H1 (cell line): ENCODE measurements at regions not wholly inside any gene's neighbourhood (a gene's known extent, or its start where the extent isn't known, plus 50 kb on each side); places are given as distances from the start of the nearest gene placed in this dataset.

Experiments used
- CTCF ChIA-PET: fragments of 300-600 bp; sonication (Branson Sonifier 250); formaldehyde crosslinking; loops from one replicate; lab custom pipeline; 2021; ENCODE audit not compliant: partially characterized antibody; lab: Charles Lee
- POLR2A ChIA-PET: fragments of 300-600 bp; sonication (Branson Sonifier 250); formaldehyde crosslinking; loops from one replicate; lab custom pipeline; 2021; ENCODE audit warnings: inconsistent platforms; ENCODE audit not compliant: partially characterized antibody; lab: Charles Lee
- DNase-seq, 2 experiments: peaks; one replicate each; pipeline versions ENCODE4 v3.0.0 to v3.0.0-alpha.2; 2010 to 2022; ENCODE audit warnings: low spot score in 2 of 2, low read depth in 1 of 2, mixed read lengths in 1 of 2
- FAIRE-seq: peaks from 2 replicates; lab custom pipeline; 2011; peaks lifted over from hg19 to GRCh38; lab: Jason Lieb, UNC
- H2AFZ ChIP-seq: 2 replicates; pipeline ENCODE4 v1.8.1; 2012; ENCODE audit warnings: low read length, inconsistent platforms
- H2AK5ac ChIP-seq: 2 replicates; pipeline ENCODE4 v1.6.1; 2013; ENCODE audit warnings: low read depth, low read length
- H2BK120ac ChIP-seq: replicated peaks from 2 replicates; pipeline ENCODE3; 2013; ENCODE audit warnings: low read depth, low read length, inconsistent platforms
- H2BK12ac ChIP-seq: 2 replicates; pipeline ENCODE4 v1.6.1; 2013; ENCODE audit warnings: low read depth, low read length
- H2BK15ac ChIP-seq: 2 replicates; pipeline ENCODE4 v1.6.1; 2013; ENCODE audit warnings: low read length
- H2BK20ac ChIP-seq: 2 replicates; pipeline ENCODE4 v1.6.1; 2013; ENCODE audit warnings: low read length
- H2BK5ac ChIP-seq: 2 replicates; pipeline ENCODE4 v1.6.1; 2013; ENCODE audit warnings: low read depth, low read length
- H3K14ac ChIP-seq: 2 replicates; pipeline ENCODE4 v1.6.1; 2013; ENCODE audit warnings: inconsistent platforms; ENCODE audit not compliant: insufficient read length
- H3K18ac ChIP-seq: 2 replicates; pipeline ENCODE4 v1.6.1; 2013; ENCODE audit warnings: low read length; ENCODE audit errors: extremely low read depth
- H3K23ac ChIP-seq: 2 replicates; pipeline ENCODE4 v1.6.1; 2013; ENCODE audit warnings: inconsistent platforms; ENCODE audit not compliant: insufficient read length
- H3K23me2 ChIP-seq: 2 replicates; pipeline ENCODE4 v1.6.1; 2013; ENCODE audit warnings: low read depth, low read length
- H3K27ac ChIP-seq: 2 replicates; pipeline ENCODE4 v1.6.1; 2011; ENCODE audit warnings: low read depth, low read length, inconsistent platforms
- H3K27me3 ChIP-seq, 4 experiments: replicated peaks in 1 of 4; 1 replicate in 1 of 4; 2 replicates in 3 of 4; pipeline versions ENCODE4 v1.6.1 to v1.8.1; 2011 to 2013; ENCODE audit warnings: low read length in 3 of 4, mild to moderate bottlenecking in 3 of 4, inconsistent platforms in 2 of 4, mixed read lengths in 2 of 4, moderate library complexity in 1 of 4; ENCODE audit not compliant: control insufficient read depth in 3 of 4, insufficient read depth in 3 of 4; ENCODE audit errors: extremely low read depth in 1 of 4
- H3K36me3 ChIP-seq, 4 experiments: 2 replicates each; pipeline versions ENCODE4 v1.6.1 to v1.8.1; 2011 to 2013; ENCODE audit warnings: mild to moderate bottlenecking in 4 of 4, low read length in 3 of 4, moderate library complexity in 2 of 4, control low read depth in 1 of 4, inconsistent platforms in 1 of 4; ENCODE audit not compliant: insufficient read depth in 4 of 4, control insufficient read depth in 2 of 4
- H3K4ac ChIP-seq: replicated peaks from 2 replicates; pipeline ENCODE3; 2013; ENCODE audit warnings: low read length, low read depth, mixed read lengths, inconsistent platforms; ENCODE audit not compliant: insufficient read length
- H3K4me1 ChIP-seq, 4 experiments: replicated peaks in 1 of 4; 1 replicate in 1 of 4; 2 replicates in 3 of 4; pipeline versions ENCODE4 v1.6.1 to v1.8.1; 2011 to 2013; ENCODE audit warnings: low read length in 3 of 4, inconsistent platforms in 2 of 4, mixed read lengths in 1 of 4; ENCODE audit not compliant: insufficient read depth in 4 of 4, control insufficient read depth in 3 of 4
- H3K4me2 ChIP-seq, 2 experiments: 2 replicates each; pipeline versions ENCODE4 v1.6.1 to v1.8.1; 2011 to 2013; ENCODE audit warnings: low read depth in 2 of 2, low read length in 2 of 2, control low read depth in 1 of 2, inconsistent platforms in 1 of 2, mild to moderate bottlenecking in 1 of 2; ENCODE audit not compliant: insufficient read depth in 1 of 2
- H3K4me3 ChIP-seq, 4 experiments: fragments of 200-600, 300-600 bp in 1 of 4; sonication (generic), shearing (Covaris generic), sonication (Bioruptor Twin) in 1 of 4; 2 replicates each; pipeline versions ENCODE4 v1.5.1 to v1.8.1; 2011 to 2016; ENCODE audit warnings: low read length in 4 of 4, low read depth in 3 of 4, control low read depth in 2 of 4, inconsistent platforms in 2 of 4, mild to moderate bottlenecking in 2 of 4, mixed read lengths in 1 of 4, moderate library complexity in 1 of 4; ENCODE audit not compliant: insufficient read depth in 2 of 4; ENCODE audit errors: extremely low read depth in 1 of 4
- H3K56ac ChIP-seq: replicated peaks from 2 replicates; pipeline ENCODE3; 2013; ENCODE audit warnings: low read depth, mild to moderate bottlenecking, mixed read lengths, low read length, inconsistent platforms; ENCODE audit not compliant: insufficient read length
- H3K79me1 ChIP-seq: 2 replicates; pipeline ENCODE4 v1.6.1; 2013; ENCODE audit warnings: low read depth, low read length, control low read depth
- H3K79me2 ChIP-seq, 2 experiments: 2 replicates each; pipeline versions ENCODE4 v1.6.1 to v1.8.1; 2012 to 2013; ENCODE audit warnings: low read length in 2 of 2, mild to moderate bottlenecking in 2 of 2, inconsistent platforms in 1 of 2; ENCODE audit not compliant: insufficient read depth in 2 of 2, control insufficient read depth in 1 of 2
- H3K9ac ChIP-seq, 4 experiments: replicated peaks in 1 of 4; 1 replicate in 1 of 4; 2 replicates in 3 of 4; pipeline versions ENCODE4 v1.6.1 to v1.8.1; 2011 to 2013; ENCODE audit warnings: low read depth in 3 of 4, low read length in 3 of 4, control low read depth in 2 of 4, mild to moderate bottlenecking in 2 of 4, moderate library complexity in 2 of 4, inconsistent platforms in 1 of 4; ENCODE audit errors: extremely low read depth in 1 of 4
- H3K9me3 ChIP-seq, 2 experiments: 2 replicates each; pipeline versions ENCODE4 v1.6.1 to v1.8.1; 2012 to 2013; ENCODE audit warnings: mild to moderate bottlenecking in 2 of 2, moderate library complexity in 2 of 2, control low read depth in 1 of 2, inconsistent platforms in 1 of 2, low read depth in 1 of 2, low read length in 1 of 2, mixed read lengths in 1 of 2; ENCODE audit not compliant: insufficient read depth in 2 of 2
- H4K20me1 ChIP-seq, 2 experiments: replicated peaks in 1 of 2; 2 replicates each; pipeline versions ENCODE3 to v1.8.1; 2011 to 2013; ENCODE audit warnings: inconsistent platforms in 2 of 2, low read length in 2 of 2, mild to moderate bottlenecking in 1 of 2; ENCODE audit not compliant: insufficient read depth in 2 of 2, control insufficient read depth in 1 of 2
- H4K5ac ChIP-seq: 2 replicates; pipeline ENCODE4 v1.6.1; 2013; ENCODE audit warnings: low read length, low read depth, mixed read lengths, inconsistent platforms; ENCODE audit not compliant: insufficient read length
- H4K8ac ChIP-seq: 2 replicates; pipeline ENCODE4 v1.8.0; 2013; ENCODE audit warnings: mild to moderate bottlenecking, moderate library complexity, low read length, inconsistent platforms; ENCODE audit not compliant: insufficient read depth; ENCODE audit errors: extremely low read depth
- H4K91ac ChIP-seq: replicated peaks from 2 replicates; pipeline ENCODE3; 2013; ENCODE audit warnings: low read length, mixed read lengths, inconsistent platforms; ENCODE audit not compliant: insufficient read length
- HDAC6 ChIP-seq: IDR thresholded peaks from one replicate; pipeline ENCODE4 v1.7.1; 2012; ENCODE audit warnings: low read depth, mild to moderate bottlenecking, inconsistent platforms, low read length, moderate library complexity
- RAD21 ChIP-seq, 2 experiments: IDR thresholded peaks in 1 of 2; conservative IDR thresholded peaks in 1 of 2; 2 replicates each; pipeline ENCODE4 v1.6.1; 2011; ENCODE audit warnings: low read depth in 2 of 2, low read length in 2 of 2, improper control_type of control experiment in 1 of 2, inconsistent platforms in 1 of 2, mild to moderate bottlenecking in 1 of 2, moderate library complexity in 1 of 2
- WGBS, 2 experiments: shearing (Covaris generic) in 1 of 2; methylation state at CpG; one replicate each; pipeline versions ENCODE4 v1.1.6 to v1.1.7; 2013 to 2015; ENCODE audit warnings: low lambda C conversion rate in 2 of 2, mixed read lengths in 2 of 2, inconsistent platforms in 1 of 2, low coverage in 1 of 2, missing lambda C conversion rate in 1 of 2; ENCODE audit not compliant: insufficient replicate concordance in 2 of 2, insufficient coverage in 1 of 2, insufficient read length in 1 of 2; ENCODE audit errors: extremely low coverage in 1 of 2, missing lambda C conversion rate in 1 of 2; 5-methylcytosine and 5-hydroxymethylcytosine counted together
- TF ChIP-seq, protein P1 (sequence below), 3 experiments: IDR thresholded peaks; 1 replicate in 2 of 3; 2 replicates in 1 of 3; pipeline versions ENCODE4 v1.5.1 to v1.6.1; 2011; ENCODE audit warnings: low read length in 3 of 3, mild to moderate bottlenecking in 3 of 3, inconsistent platforms in 2 of 3, low read depth in 1 of 3, moderate library complexity in 1 of 3; ENCODE audit not compliant: insufficient read depth in 1 of 3; ENCODE audit errors: control extremely low read depth in 1 of 3

DNA sequence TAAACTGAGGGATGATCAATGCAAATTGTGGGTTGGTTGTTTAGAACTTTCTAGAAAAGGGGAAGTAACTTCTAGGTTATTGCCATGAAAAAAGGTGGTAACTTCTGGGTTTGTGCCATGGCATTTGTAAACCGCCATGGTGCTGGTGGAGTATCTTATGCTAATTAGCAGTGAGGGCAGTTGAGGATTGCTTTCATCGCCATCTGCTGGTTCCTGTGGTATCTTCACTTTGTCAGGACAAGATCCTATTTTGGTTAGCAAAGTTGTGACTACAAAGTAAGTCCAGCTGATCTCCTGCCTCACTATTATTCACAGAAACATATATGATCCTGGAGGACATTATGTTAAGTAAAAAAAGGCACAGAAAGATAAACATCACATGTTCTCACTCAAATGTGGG lies 1332.3 kb downstream of the CDH11 start:
- H2AK5ac ChIP-seq: no peak overlapping the region
- H3K79me1 ChIP-seq: no peaks in the 10 kb centered on the region
- no peak overlapping the region for H4K5ac ChIP-seq
- no peak overlapping the region for H3K4me3 ChIP-seq
- H3K4me2 ChIP-seq: no peak overlapping the region
- no peak overlapping the region for H3K18ac ChIP-seq
- no peaks in the 10 kb centered on the region for H3K27me3 ChIP-seq
- no peak overlapping the region for H2BK12ac ChIP-seq
- no peak overlapping the region for H4K8ac ChIP-seq
- H3K14ac ChIP-seq: no peak overlapping the region
- H3K4ac ChIP-seq: no peak overlapping the region
- H3K23me2 ChIP-seq: no peaks in the 10 kb centered on the region; the same call in 1 of the 2 replicates
- POLR2A ChIA-PET: no interaction called here
- H3K9me3 ChIP-seq: peaks cover 32 to 34% of the 10 kb centered on the region in 2 experiments
- no peak overlapping the region for H2BK20ac ChIP-seq
- H2BK120ac ChIP-seq: no peak overlapping the region
- H3K36me3 ChIP-seq: peaks cover 0 to 4% (median 0%) of the 10 kb centered on the region in 4 experiments; a peak in 2 of 8 replicates
- no peak overlapping the region for H4K91ac ChIP-seq
- peak; percentile 33 to 47; a peak in 3 of 4 replicates for TF ChIP-seq RAD21 (IDR thresholded peaks at IDR 0.05 in 1 of 2, conservative IDR thresholded peaks at IDR 0.05 in 1 of 2; ENCODE audit: low read depth in 2 of 2, low read length in 2 of 2)
- TF ChIP-seq, protein P1, sequence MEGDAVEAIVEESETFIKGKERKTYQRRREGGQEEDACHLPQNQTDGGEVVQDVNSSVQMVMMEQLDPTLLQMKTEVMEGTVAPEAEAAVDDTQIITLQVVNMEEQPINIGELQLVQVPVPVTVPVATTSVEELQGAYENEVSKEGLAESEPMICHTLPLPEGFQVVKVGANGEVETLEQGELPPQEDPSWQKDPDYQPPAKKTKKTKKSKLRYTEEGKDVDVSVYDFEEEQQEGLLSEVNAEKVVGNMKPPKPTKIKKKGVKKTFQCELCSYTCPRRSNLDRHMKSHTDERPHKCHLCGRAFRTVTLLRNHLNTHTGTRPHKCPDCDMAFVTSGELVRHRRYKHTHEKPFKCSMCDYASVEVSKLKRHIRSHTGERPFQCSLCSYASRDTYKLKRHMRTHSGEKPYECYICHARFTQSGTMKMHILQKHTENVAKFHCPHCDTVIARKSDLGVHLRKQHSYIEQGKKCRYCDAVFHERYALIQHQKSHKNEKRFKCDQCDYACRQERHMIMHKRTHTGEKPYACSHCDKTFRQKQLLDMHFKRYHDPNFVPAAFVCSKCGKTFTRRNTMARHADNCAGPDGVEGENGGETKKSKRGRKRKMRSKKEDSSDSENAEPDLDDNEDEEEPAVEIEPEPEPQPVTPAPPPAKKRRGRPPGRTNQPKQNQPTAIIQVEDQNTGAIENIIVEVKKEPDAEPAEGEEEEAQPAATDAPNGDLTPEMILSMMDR (IDR thresholded peaks at IDR 0.05; ENCODE audit: control extremely low read depth in 1 of 3, insufficient read depth in 1 of 3, low read depth in 1 of 3, low read length in 3 of 3): peak in 2 of 3 experiments; percentile 14 to 52; a peak in 2 of 4 replicates
- TF ChIP-seq HDAC6: no peak
- no peaks in the 10 kb centered on the region for H4K20me1 ChIP-seq
- 94% methylated on average over 2 of the region's 2 CpGs; no CpG with 5 or more reads in 1 of the 2 experiments for WGBS, 2 experiments
- H3K4me1 ChIP-seq: no peaks in the 10 kb centered on the region
- FAIRE-seq (no peak), DNase-seq (no peak)
- no peak overlapping the region for H3K56ac ChIP-seq
- no peak overlapping the region for H3K9ac ChIP-seq
- H2AFZ ChIP-seq: no peak overlapping the region
- no peak overlapping the region for H2BK15ac ChIP-seq
- H2BK5ac ChIP-seq: no peak overlapping the region
- H3K23ac ChIP-seq: no peak overlapping the region
- no peak overlapping the region for H3K27ac ChIP-seq
- H3K79me2 ChIP-seq: no peaks in the 10 kb centered on the region
- CTCF ChIA-PET: interaction anchor here (0.6 to 1.0 kb wide), 3 partner anchors 10 to 97 kb away, joined by 3 read pairs; no protein-coding TSS in a partner anchor
